ENCODE measurements at regions not wholly inside any gene's neighbourhood (a gene's known extent, or its start where the extent isn't known, plus 50 kb on each side); places are given as distances from the start of the nearest gene placed in this dataset.

DNA sequence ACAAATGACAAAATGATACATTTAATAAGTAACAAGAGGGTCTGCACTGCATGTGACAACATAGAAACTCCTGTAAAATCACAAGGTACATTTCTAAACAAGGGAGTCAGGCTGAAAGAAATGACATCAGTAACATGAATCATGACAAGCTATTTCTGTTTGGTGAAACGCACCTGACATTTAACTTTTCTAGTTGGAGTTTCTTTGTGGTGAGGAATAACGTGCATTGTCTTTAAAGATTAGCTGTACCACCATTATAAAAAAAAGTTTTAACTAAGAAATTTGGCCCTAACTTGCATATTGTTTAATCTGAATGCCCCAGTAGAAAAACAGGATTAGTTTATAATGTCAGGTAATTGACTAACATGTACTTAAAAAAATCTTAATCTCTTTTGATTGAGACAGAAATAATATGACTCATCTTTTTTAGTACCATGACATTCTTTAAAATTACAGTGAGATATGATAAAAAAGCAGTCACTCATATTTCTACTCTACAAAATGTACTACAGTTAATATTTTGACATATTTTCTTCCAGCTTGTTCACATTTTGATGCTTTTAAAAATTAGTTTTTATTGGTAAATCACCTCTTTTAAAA is 418.2 kb downstream of the KLF12 start:
- Mint-ChIP-seq H3K27ac (no peak overlapping the region), H3K4me1 (no peaks in the 10 kb centered on the region), H3K9me3 (peaks cover 0 to 3% (median 0%) of the 10 kb centered on the region in 7 donors), H3K27me3 (ENCODE audit: low read depth in 3 of 3) (peaks cover 0 to 2% (median 2%) of the 10 kb centered on the region in 3 donors), H3K4me3 (no peak overlapping the region), H3K36me3 (no peaks in the 10 kb centered on the region)
- Histone ChIP-seq H3K9me3 (replicated peaks in 1 of 2; ENCODE audit: control insufficient read depth in 1 of 2, insufficient read depth in 1 of 2, low read length in 2 of 2) (no peaks in the 10 kb centered on the region), H3K79me2 (ENCODE audit: insufficient read depth, low read length) (no peaks in the 10 kb centered on the region), H3K4me1 (ENCODE audit: control insufficient read depth in 1 of 2, insufficient read depth in 2 of 2, low read length in 2 of 2) (no peaks in the 10 kb centered on the region), H3K27ac (ENCODE audit: low read depth in 1 of 2, low read length in 2 of 2) (no peak overlapping the region), H3K4me3 (replicated peaks in 1 of 3; ENCODE audit: low read depth in 2 of 3, low read length in 3 of 3) (no peak overlapping the region), H3K36me3 (replicated peaks in 1 of 2; ENCODE audit: control insufficient read depth in 1 of 2, insufficient read depth in 2 of 2, low read length in 2 of 2) (no peaks in the 10 kb centered on the region), H3K4me2 (replicated peaks; ENCODE audit: extremely low read depth, low read length, poor library complexity, severe bottlenecking) (no peak overlapping the region), H3K27me3 (ENCODE audit: control insufficient read depth in 2 of 2, insufficient read depth in 2 of 2, low read length in 2 of 2) (no peaks in the 10 kb centered on the region), H3K9ac (ENCODE audit: insufficient read depth, low read length, poor library complexity, severe bottlenecking) (no peak overlapping the region), H2AFZ (ENCODE audit: insufficient read depth, low read depth, low read length, poor library complexity, severe bottlenecking) (no peak overlapping the region), H4K20me1 (ENCODE audit: insufficient read depth, low read length) (no peaks in the 10 kb centered on the region)
- no peak for TF ChIP-seq CTCF (IDR thresholded peaks at IDR 0.05)
- WGBS (ENCODE audit: insufficient coverage), result no CpG with 5 or more reads among the region's 2 CpGs
- intact Hi-C loops (cut with micrococcal nuclease), result no loop called here
- no peak for DNase-seq

DNA sequence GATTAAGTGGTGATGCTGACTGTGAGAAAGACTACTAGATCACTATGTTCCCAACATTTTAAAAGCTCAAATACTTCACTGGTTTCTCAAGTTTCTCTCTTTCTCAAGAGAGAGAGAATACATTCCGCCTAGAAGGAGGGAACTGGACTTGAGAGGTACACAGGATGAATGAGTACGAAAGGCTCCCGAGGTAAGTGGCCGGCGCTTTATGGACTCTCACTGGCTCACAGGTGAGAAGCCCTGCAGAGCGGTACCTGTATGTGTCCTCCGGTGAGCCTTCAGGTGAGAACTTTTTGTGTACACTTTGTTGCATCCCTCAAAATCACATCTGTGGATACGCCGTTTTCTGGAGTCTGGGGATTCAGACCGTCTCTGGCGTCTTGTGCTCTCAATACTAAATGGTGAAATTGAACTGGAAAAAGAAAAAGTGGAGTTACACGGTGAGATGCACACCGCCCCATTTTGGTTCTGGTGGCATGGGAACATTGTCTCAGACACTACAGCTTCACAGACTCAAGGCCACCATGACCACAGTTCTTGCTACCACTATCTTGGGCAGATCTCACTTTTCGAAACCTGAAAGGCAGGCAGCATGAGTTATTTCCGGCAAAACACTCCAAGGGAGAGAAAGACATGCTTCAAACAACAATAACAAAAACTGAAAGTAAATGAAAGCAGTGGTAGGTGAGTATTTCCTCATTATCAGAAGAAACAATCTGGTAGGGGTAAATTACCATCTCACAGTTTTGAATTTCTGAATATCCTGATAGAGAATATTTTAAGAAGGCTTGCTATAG is 418.9 kb downstream of the KLF12 start:
- no peaks in the 10 kb centered on the region for H3K27me3 ChIP-seq (ENCODE audit: control insufficient read depth in 2 of 2, insufficient read depth in 2 of 2, low read length in 2 of 2)
- no peak overlapping the region for H3K4me2 ChIP-seq (replicated peaks; ENCODE audit: extremely low read depth, low read length, poor library complexity, severe bottlenecking)
- intact Hi-C loops (cut with micrococcal nuclease), result no loop called here
- no peaks in the 10 kb centered on the region for H4K20me1 ChIP-seq (ENCODE audit: insufficient read depth, low read length)
- H3K9ac ChIP-seq (ENCODE audit: insufficient read depth, low read length, poor library complexity, severe bottlenecking), result no peak overlapping the region
- no peaks in the 10 kb centered on the region for H3K36me3 Mint-ChIP-seq
- no peak overlapping the region for H3K4me3 ChIP-seq (replicated peaks in 1 of 3; ENCODE audit: low read depth in 2 of 3, low read length in 3 of 3)
- no peaks in the 10 kb centered on the region for H3K4me1 ChIP-seq (ENCODE audit: control insufficient read depth in 1 of 2, insufficient read depth in 2 of 2, low read length in 2 of 2)
- H3K36me3 ChIP-seq (replicated peaks in 1 of 2; ENCODE audit: control insufficient read depth in 1 of 2, insufficient read depth in 2 of 2, low read length in 2 of 2), result no peaks in the 10 kb centered on the region
- no peaks in the 10 kb centered on the region for H3K9me3 ChIP-seq (replicated peaks in 1 of 2; ENCODE audit: control insufficient read depth in 1 of 2, insufficient read depth in 1 of 2, low read length in 2 of 2)
- 93% methylated on average over 5 of the region's 15 CpGs for WGBS (ENCODE audit: insufficient coverage)
- peak overlapping the region in 1 of 7 donors; percentile 9 for H3K27ac Mint-ChIP-seq
- peaks cover 0 to 3% (median 0%) of the 10 kb centered on the region in 7 donors for H3K9me3 Mint-ChIP-seq
- H2AFZ ChIP-seq (ENCODE audit: insufficient read depth, low read depth, low read length, poor library complexity, severe bottlenecking), result no peak overlapping the region
- DNase-seq, result no peak
- no peaks in the 10 kb centered on the region for H3K4me1 Mint-ChIP-seq
- H3K4me3 Mint-ChIP-seq, result no peak overlapping the region
- no peak overlapping the region for H3K27ac ChIP-seq (ENCODE audit: low read depth in 1 of 2, low read length in 2 of 2)
- no peak for TF ChIP-seq CTCF (IDR thresholded peaks at IDR 0.05)
- H3K27me3 Mint-ChIP-seq (ENCODE audit: low read depth in 3 of 3), result peaks cover 0 to 2% (median 2%) of the 10 kb centered on the region in 3 donors
- H3K79me2 ChIP-seq (ENCODE audit: insufficient read depth, low read length), result no peaks in the 10 kb centered on the region

Measured in CD14-positive monocyte (primary cell).